SKM-1 treated with dmso at 0.1 percent for 144 hours (cell line): ENCODE measurements at regions not wholly inside any gene's neighbourhood (a gene's known extent, or its start where the extent isn't known, plus 50 kb on each side); places are given as distances from the start of the nearest gene placed in this dataset.

Source experiments
- DNase-seq: peaks from one replicate; lab custom pipeline; 2025; ENCODE audit not compliant: unreplicated experiment; lab: John Stamatoyannopoulos, UW

GRCh38 chr12:124418156-124418555, 123.3 kb downstream of the RFLNA start:
- DNase-seq = no peak

DNA sequence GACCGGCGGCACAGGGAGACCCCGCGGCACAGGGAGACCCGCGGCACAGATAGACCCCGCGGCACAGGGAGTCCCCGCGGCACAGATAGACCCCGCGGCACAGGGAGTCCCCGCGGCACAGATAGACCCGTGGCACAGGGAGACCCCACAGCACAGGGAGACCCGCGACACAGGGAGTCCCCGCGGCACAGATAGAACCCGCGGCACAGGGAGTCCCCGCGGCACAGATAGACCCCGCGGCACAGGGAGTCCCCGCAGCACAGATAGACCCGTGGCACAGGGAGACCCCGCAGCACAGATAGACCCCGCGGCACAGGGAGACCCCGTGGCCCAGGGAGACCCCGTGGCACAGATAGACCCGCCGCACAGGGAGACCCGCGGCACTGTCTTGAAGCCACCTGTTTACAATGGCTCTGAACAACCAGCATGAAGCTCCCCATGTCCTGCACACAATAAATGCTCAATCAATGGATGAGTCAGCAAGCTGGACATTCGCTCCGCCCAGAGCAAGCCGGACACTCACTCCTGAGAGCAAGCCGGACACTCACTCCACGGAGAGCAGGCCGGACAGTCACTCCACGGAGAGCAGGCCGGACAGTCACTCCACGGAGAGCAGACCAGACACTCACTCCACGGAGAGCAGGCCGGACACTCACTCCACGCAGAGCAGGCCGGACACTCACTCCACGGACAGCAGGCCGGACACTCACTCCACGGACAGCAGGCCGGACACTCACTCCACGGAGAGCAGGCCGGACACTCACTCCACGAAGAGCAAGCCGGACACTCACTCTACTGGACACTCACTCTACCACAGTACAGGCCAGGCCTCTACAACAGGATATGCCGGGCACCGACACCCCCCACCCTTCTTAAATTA, 121.9 kb downstream of the RFLNA start:
- DNase-seq = no peak

DNA sequence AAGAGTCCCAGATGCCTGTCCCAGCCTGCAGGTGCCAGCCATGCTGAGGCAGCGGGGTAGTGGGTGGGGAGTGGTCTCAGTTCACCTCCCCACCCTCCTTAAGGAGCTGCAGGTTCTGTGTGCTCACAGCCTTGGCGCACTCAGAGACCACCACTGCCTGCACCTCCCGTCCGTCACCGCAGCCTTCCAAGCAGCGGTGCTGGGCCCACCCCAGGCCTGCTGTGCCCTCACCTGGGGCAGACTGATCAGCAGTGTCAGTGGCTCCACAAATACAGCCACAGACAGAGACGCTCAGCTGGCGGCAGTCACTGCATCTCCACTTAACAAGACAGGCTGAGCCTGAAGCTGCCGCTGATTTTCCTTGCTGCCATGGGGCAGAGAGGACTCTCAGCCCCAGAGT, 120.2 kb downstream of the RFLNA start:
- DNase-seq = no peak

GRCh38 chr12:124413915-124414314, 119.0 kb downstream of the RFLNA start:
- no peak for DNase-seq

DNA sequence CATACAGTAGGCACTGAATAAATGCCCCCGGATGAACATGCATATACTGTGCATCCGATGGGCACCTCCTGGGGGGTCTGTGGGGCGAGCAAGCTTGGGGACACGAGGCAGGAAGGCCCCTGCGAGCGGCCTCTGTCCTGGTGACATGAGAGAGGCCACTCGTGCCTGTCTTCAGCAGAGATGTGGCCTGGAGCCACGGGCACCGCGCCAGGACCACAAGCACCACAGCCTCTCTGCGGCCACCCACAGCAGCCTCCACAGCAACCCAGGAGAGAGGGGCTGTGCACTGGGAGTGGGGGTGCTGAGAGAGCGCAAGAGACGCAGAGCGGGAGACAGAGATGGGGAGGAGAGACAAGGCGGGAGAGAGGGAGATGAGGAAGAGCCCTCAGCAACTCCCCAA, 118.5 kb downstream of the RFLNA start:
- no peak for DNase-seq

DNA sequence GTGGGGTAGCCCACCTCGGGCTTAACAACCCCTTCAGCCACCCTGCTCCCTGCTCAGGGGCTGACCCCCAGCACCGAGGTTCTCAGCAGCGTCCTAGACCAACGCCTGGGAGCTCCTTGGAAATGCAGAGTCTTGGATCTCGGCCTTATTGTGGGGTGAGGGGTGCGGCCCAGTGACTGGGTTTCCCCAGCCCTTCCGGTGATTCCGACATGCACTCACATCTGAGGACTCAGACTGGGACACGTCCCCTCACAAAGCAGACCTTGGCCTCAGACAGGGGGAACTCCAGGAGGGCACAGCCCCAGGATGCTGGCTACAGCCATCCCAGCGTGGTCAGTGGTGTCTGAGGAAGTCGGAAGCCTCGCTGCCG, 117.7 kb downstream of the RFLNA start:
- DNase-seq = no peak

- no peak for DNase-seq
Observed at GRCh38 chr12:124411953-124412645, 117.2 kb downstream of the RFLNA start.

DNA sequence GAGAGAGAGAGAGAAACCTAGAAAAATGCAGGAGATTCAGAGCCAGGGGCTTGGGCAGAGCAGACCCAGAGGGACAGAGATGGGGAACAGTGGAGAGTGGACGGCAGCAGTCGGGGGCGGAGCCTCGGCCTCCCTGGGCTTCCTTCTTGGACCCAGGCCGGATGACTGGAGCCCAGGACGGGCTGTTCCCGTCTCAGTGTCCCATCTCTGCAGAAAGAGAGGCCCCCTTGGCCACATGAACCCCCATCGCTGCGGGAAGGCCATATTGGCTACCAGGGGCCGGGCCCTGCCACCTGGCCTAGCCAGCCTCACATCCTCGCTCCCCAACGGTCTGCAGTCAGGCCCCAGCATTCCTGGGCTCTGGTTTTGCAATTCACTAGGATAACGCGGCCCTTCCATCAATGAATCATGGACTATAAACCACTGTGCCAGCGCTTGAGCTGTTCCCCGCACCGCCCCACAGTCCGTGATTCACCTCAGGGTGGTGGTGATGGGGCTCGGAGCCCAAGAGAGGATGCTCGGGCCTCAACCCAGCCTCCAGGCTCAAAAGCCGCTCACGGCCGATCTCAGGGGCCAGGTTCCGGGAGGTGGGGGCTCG, 116.5 kb downstream of the RFLNA start:
- DNase-seq = no peak

- no peak for DNase-seq
Observed at GRCh38 chr12:124410354-124411175, 115.7 kb downstream of the RFLNA start.

GRCh38 chr12:124408822-124409517, 114.1 kb downstream of the RFLNA start:
- no peak for DNase-seq

- DNase-seq = no peak
Observed at GRCh38 chr12:124407074-124407473, 112.2 kb downstream of the RFLNA start.

DNA sequence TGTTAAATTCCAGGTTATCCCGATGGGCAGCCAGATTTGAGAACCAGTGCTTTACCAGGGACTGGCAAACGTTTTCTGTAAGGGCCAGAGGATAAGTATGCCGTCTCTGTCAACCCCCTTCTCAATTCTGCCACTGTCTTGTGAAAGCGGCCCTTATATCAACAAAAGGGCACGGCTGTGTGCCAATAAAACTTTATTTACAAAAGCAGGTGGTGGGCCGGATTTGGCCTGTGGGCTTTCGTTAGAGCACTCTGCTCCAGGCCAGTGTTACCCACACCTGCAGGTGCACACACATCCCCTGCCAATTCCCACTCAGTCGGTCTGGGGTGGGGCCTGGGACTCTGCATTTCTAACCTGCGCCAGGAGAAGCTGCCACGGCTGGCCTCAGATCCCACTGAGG, 111.2 kb downstream of the RFLNA start:
- no peak for DNase-seq

- no peak for DNase-seq
Observed at GRCh38 chr12:124405592-124405991, 110.7 kb downstream of the RFLNA start.

DNA sequence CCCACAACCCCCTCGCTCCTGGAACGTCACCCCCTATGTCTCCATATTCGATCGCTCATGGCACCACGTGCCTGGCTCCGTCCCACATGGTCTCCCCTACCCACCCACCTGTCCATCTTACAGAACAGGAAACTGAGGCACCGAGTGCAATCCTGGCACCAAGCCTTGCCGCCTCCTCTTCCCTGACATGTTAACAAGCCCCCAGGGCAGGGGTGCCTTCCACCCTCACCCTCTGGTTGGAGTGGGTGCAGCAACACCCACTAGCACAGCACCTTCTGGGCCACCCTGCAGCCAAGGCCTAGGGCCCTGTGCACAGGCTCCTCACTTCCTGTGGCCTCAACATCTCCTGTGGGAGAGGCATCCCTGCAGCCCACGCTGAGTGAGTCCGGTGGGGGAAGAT, 110.3 kb downstream of the RFLNA start:
- DNase-seq = no peak

DNA sequence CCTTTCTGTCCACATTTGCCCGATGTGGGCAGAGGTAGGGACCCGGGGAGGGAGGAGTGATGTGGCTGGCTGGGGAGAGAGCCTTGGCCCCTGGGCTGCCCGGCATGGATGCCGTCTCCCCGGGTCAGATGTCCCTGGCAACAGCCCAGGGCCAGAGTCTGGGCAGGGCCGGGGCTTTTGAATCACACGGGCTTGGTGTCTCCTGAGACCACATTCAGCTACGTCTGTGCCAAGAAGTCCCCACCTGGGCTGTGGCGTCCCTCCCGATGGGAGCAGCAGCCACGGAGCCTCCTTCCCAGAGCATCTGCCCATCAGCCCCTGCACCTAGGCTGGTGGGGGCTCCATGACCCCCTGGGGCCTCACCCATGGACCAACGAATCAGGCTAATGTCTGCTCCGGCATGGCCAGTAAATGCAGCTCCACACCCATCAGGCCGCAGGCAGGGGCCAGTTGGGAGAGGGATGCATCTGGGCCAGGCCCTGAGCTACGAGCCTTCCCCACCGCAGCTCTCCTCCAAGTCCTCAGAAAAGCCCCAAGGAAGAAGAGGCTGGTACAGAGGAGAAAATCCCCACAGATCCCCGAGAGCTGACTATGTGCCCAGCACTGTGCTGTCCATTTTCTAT, 109.4 kb downstream of the RFLNA start:
- no peak for DNase-seq

- no peak for DNase-seq
Observed at GRCh38 chr12:124403273-124403672, 108.4 kb downstream of the RFLNA start.

DNA sequence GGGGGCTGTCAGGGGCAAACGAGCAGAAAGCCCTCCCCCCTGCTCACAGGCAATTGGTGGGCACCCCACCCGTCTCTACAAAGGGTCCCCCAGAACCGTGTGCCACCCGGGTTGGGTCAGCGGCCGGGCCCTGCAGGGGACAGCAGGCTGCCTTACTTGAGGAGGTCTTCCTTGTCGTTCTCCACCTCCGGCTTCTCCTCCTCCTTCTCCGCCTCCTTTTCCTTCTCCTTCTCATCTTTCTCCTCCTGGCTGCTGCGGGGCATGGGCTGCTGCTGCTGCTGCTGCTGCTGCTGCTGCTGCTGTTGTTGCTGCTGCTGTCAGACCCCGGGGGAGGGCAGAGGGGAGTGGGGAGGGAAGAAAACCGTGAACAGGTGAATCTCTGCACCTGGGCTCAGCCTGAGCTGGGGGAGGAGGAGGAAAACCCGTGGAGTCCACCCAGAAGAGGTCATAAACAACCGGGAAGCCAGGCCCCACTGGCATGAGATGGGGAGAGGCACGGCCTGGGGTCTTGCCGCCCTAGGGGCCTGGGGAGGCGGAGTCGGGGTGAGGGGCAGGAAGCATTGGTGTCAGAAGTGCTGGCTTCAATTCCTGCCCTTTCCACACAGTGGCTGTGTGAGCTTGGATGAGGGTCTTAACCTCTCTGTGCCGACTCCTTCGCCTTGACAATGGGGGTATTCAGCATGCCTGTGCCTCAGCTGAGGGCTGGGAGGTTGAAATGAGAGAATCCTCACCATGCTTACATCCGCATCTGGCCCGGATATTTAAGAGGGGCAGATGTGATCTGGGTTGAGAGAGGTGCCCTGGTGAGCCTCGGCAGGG, 107.6 kb downstream of the RFLNA start:
- no peak for DNase-seq

- no peak for DNase-seq
Observed at GRCh38 chr12:124401704-124402221, 106.9 kb downstream of the RFLNA start.

DNA sequence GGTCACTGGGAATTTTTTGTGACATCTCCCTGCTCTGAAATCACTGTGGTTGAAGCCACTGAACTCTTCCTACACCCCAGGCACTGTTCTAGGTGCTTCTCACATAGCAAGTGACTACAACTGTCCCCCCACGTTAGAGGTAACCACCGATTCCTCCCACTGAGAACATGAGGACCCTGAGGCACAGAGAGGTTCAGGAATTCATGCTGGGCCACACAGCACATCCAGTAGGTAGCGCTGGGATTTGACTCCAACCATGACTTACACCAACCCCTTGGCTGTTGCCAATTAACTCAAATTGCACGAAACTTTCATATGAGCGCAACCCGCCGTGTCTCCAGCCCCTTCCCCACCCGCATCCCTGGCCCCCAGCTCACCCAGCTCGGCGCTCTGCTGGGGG, 105.2 kb downstream of the RFLNA start:
- DNase-seq = no peak
